H9 (cell line): ENCODE measurements at regions not wholly inside any gene's neighbourhood (a gene's known extent, or its start where the extent isn't known, plus 50 kb on each side); places are given as distances from the start of the nearest gene placed in this dataset.

Experiments used
- DNase-seq: peaks from one replicate; pipeline ENCODE4 v3.0.0-alpha.2; 2017
- H2AFZ ChIP-seq: one replicate; pipeline ENCODE4 v1.6.1; 2013; ENCODE audit warnings: mild to moderate bottlenecking, low read length, control low read depth, moderate library complexity
- H2AK5ac ChIP-seq: 2 replicates; pipeline ENCODE4 v1.6.1; 2013; ENCODE audit warnings: low read length, control low read depth, mixed read lengths; ENCODE audit not compliant: insufficient read length
- H2BK120ac ChIP-seq: one replicate; pipeline ENCODE4 v1.6.1; 2013; ENCODE audit warnings: low read depth, mild to moderate bottlenecking, low read length, control low read depth, inconsistent platforms; ENCODE audit not compliant: poor library complexity, severe bottlenecking
- H2BK12ac ChIP-seq: 2 replicates; pipeline ENCODE4 v1.6.1; 2013; ENCODE audit warnings: low read length, control low read depth, mixed read lengths, low read depth; ENCODE audit not compliant: insufficient read length
- H2BK15ac ChIP-seq: 2 replicates; pipeline ENCODE4 v1.6.1; 2013; ENCODE audit warnings: low read depth, low read length, control low read depth
- H2BK20ac ChIP-seq: one replicate; pipeline ENCODE4 v1.6.1; 2013; ENCODE audit warnings: low read depth, mild to moderate bottlenecking, low read length, control low read depth, inconsistent platforms; ENCODE audit not compliant: poor library complexity, severe bottlenecking
- H2BK5ac ChIP-seq: 2 replicates; pipeline ENCODE4 v1.6.1; 2013; ENCODE audit warnings: low read length, control low read depth, mixed read lengths; ENCODE audit not compliant: insufficient read length
- H3K14ac ChIP-seq: 2 replicates; pipeline ENCODE4 v1.6.1; 2013; ENCODE audit warnings: low read length, control low read depth; ENCODE audit not compliant: insufficient read depth
- H3K18ac ChIP-seq: 2 replicates; pipeline ENCODE4 v1.6.1; 2013; ENCODE audit warnings: low read depth, mild to moderate bottlenecking, mixed read lengths, low read length, control low read depth; ENCODE audit not compliant: insufficient read length
- H3K23ac ChIP-seq: 2 replicates; pipeline ENCODE4 v1.6.1; 2013; ENCODE audit warnings: low read length, control low read depth, mixed read lengths, low read depth; ENCODE audit not compliant: insufficient read length
- H3K23me2 ChIP-seq: 2 replicates; pipeline ENCODE4 v1.6.1; 2013; ENCODE audit warnings: low read depth, mild to moderate bottlenecking, mixed read lengths, low read length, control low read depth; ENCODE audit not compliant: insufficient read length, poor library complexity, severe bottlenecking
- H3K27ac ChIP-seq: 2 replicates; pipeline ENCODE4 v1.5.1; 2013; ENCODE audit warnings: low read length, control low read depth, mixed read lengths, low read depth; ENCODE audit not compliant: insufficient read length
- H3K27me3 ChIP-seq: 2 replicates; pipeline ENCODE4 v1.6.1; 2013; ENCODE audit warnings: low read length, control low read depth, inconsistent platforms; ENCODE audit not compliant: insufficient read depth
- H3K4ac ChIP-seq: 2 replicates; pipeline ENCODE4 v1.6.1; 2013; ENCODE audit warnings: low read depth, mild to moderate bottlenecking, control low read depth, inconsistent platforms, low read length, moderate library complexity
- H3K4me1 ChIP-seq: 2 replicates; pipeline ENCODE4 v1.6.1; 2013; ENCODE audit warnings: low read length, control low read depth, inconsistent platforms; ENCODE audit not compliant: insufficient read depth
- H3K4me2 ChIP-seq: 2 replicates; pipeline ENCODE4 v1.6.1; 2013; ENCODE audit warnings: low read length, control low read depth, mixed read lengths; ENCODE audit not compliant: insufficient read length, insufficient read depth
- H3K56ac ChIP-seq: 2 replicates; pipeline ENCODE4 v1.6.1; 2013; ENCODE audit warnings: low read depth, mild to moderate bottlenecking, mixed read lengths, low read length, control low read depth; ENCODE audit not compliant: insufficient read length
- H3K79me1 ChIP-seq: 2 replicates; pipeline ENCODE4 v1.6.1; 2013; ENCODE audit warnings: low read depth, mild to moderate bottlenecking, moderate library complexity, low read length, control low read depth, inconsistent platforms; ENCODE audit not compliant: insufficient read depth, poor library complexity, severe bottlenecking
- H3K79me2 ChIP-seq: 2 replicates; pipeline ENCODE4 v1.6.1; 2013; ENCODE audit warnings: low read length, control low read depth, inconsistent platforms; ENCODE audit not compliant: insufficient read depth
- H3K9ac ChIP-seq: 2 replicates; pipeline ENCODE4 v1.6.1; 2013; ENCODE audit warnings: low read length, control low read depth, mixed read lengths; ENCODE audit not compliant: insufficient read length; ENCODE audit errors: extremely low read depth
- H3K9me3 ChIP-seq: one replicate; pipeline ENCODE4 v1.6.1; 2013; ENCODE audit warnings: low read depth, low read length, inconsistent platforms; ENCODE audit not compliant: control insufficient read depth
- H3T11ph ChIP-seq: one replicate; pipeline ENCODE4 v1.6.1; 2013; ENCODE audit warnings: mild to moderate bottlenecking, low read length, control low read depth, inconsistent platforms
- H4K20me1 ChIP-seq: one replicate; pipeline ENCODE4 v1.6.1; 2013; ENCODE audit not compliant: control insufficient read depth, insufficient read length, insufficient read depth
- H4K5ac ChIP-seq: 2 replicates; pipeline ENCODE4 v1.6.1; 2013; ENCODE audit warnings: low read depth, mild to moderate bottlenecking, mixed read lengths, low read length, control low read depth; ENCODE audit not compliant: insufficient read length
- H4K8ac ChIP-seq: replicated peaks from 2 replicates; pipeline ENCODE4 v1.6.1; 2013; ENCODE audit warnings: low read length, control low read depth, mixed read lengths, low read depth; ENCODE audit not compliant: insufficient read length
- H4K91ac ChIP-seq: 2 replicates; pipeline ENCODE4 v1.6.1; 2013; ENCODE audit warnings: low read depth, mild to moderate bottlenecking, moderate library complexity, mixed read lengths, low read length, control low read depth; ENCODE audit not compliant: insufficient read length
- H3K27ac Mint-ChIP-seq, 3 experiments: 2 replicates in 2 of 3; 3 replicates in 1 of 3; pipeline ENCODE4 v1.8.0; 2020 to 2021; ENCODE audit warnings: mixed read lengths in 3 of 3, mild to moderate bottlenecking in 1 of 3, moderate library complexity in 1 of 3
- H3K27me3 Mint-ChIP-seq: 2 replicates; pipeline ENCODE4 v1.8.0; 2021; ENCODE audit warnings: low read depth, mild to moderate bottlenecking, moderate library complexity, mixed read lengths
- H3K36me3 Mint-ChIP-seq, 3 experiments: 2 replicates in 2 of 3; 3 replicates in 1 of 3; pipeline ENCODE4 v1.8.0; 2020 to 2021; ENCODE audit warnings: low read depth in 3 of 3, mixed read lengths in 3 of 3; ENCODE audit not compliant: insufficient read depth in 1 of 3
- H3K4me1 Mint-ChIP-seq, 2 experiments: 2 replicates each; pipeline ENCODE4 v1.8.0; 2020; ENCODE audit warnings: mixed read lengths in 2 of 2
- H3K4me3 Mint-ChIP-seq, 2 experiments: 2 replicates in 1 of 2; 3 replicates in 1 of 2; pipeline ENCODE4 v1.8.0; 2020 to 2021; ENCODE audit warnings: mild to moderate bottlenecking in 2 of 2, mixed read lengths in 2 of 2, moderate library complexity in 1 of 2
- H3K9me3 Mint-ChIP-seq, 2 experiments: 2 replicates in 1 of 2; 3 replicates in 1 of 2; pipeline ENCODE4 v1.8.0; 2020; ENCODE audit warnings: mild to moderate bottlenecking in 2 of 2, mixed read lengths in 2 of 2, moderate library complexity in 1 of 2
- WGBS: extraction: QIAGEN DNeasy Blood & Tissue Kit; methylation state at CpG from one replicate; pipeline ENCODE4 v1.1.7; 2013; ENCODE audit warnings: missing lambda C conversion rate, low lambda C conversion rate, mixed read lengths; ENCODE audit not compliant: insufficient read length; ENCODE audit errors: extremely low coverage; 5-methylcytosine and 5-hydroxymethylcytosine counted together
- TF ChIP-seq, protein P1 (sequence below): fragments of 200-600 bp; sonication (generic); conservative IDR thresholded peaks from 3 replicates; pipeline ENCODE4 v1.8.0; 2021; ENCODE audit warnings: antibody characterized with exemption, mild to moderate bottlenecking

- Histone ChIP-seq H3K27me3 (no peaks in the 10 kb centered on the region), H3K23ac (no peak overlapping the region), H3K14ac (no peak overlapping the region; the same call in 1 of the 2 replicates), H4K20me1 (no peaks in the 10 kb centered on the region), H4K8ac (no peak overlapping the region), H3K4ac (no peak overlapping the region), H3T11ph (no peak overlapping the region), H3K56ac (no peak overlapping the region), H2AFZ (no peak overlapping the region), H3K79me2 (no peaks in the 10 kb centered on the region), H2BK15ac (no peak overlapping the region), H4K91ac (no peak overlapping the region), H2BK20ac (no peak overlapping the region), H3K9ac (no peak overlapping the region), H3K9me3 (no peaks in the 10 kb centered on the region), H2AK5ac (no peak overlapping the region), H3K23me2 (no peaks in the 10 kb centered on the region), H2BK120ac (no peak overlapping the region), H3K27ac (no peak overlapping the region), H3K79me1 (no peaks in the 10 kb centered on the region), H3K4me1 (no peaks in the 10 kb centered on the region), H4K5ac (no peak overlapping the region), H3K4me2 (no peak overlapping the region), H2BK5ac (no peak overlapping the region), H3K18ac (no peak overlapping the region), H2BK12ac (no peak overlapping the region)
- DNase-seq: peak; percentile 42
- WGBS: no CpG with 5 or more reads among the region's 4 CpGs
- Mint-ChIP-seq H3K9me3 (no peaks in the 10 kb centered on the region), H3K36me3 (no peaks in the 10 kb centered on the region), H3K27ac (peak overlapping the region in 1 of 3 experiments; percentile 26; a peak in 1 of 7 replicates), H3K4me1 (peaks cover 3 to 5% of the 10 kb centered on the region in 2 experiments; a peak in 3 of 4 replicates), H3K4me3 (no peak overlapping the region), H3K27me3 (no peaks in the 10 kb centered on the region)
- TF ChIP-seq, protein P1, sequence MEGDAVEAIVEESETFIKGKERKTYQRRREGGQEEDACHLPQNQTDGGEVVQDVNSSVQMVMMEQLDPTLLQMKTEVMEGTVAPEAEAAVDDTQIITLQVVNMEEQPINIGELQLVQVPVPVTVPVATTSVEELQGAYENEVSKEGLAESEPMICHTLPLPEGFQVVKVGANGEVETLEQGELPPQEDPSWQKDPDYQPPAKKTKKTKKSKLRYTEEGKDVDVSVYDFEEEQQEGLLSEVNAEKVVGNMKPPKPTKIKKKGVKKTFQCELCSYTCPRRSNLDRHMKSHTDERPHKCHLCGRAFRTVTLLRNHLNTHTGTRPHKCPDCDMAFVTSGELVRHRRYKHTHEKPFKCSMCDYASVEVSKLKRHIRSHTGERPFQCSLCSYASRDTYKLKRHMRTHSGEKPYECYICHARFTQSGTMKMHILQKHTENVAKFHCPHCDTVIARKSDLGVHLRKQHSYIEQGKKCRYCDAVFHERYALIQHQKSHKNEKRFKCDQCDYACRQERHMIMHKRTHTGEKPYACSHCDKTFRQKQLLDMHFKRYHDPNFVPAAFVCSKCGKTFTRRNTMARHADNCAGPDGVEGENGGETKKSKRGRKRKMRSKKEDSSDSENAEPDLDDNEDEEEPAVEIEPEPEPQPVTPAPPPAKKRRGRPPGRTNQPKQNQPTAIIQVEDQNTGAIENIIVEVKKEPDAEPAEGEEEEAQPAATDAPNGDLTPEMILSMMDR: no peak
Measured at GRCh38 chr15:91407269-91407889, 307.3 kb downstream of the SV2B start.
